NOMO-1 treated with DMSO at 0.1 percent for 48 hours (cell line): ENCODE measurements at regions not wholly inside any gene's neighbourhood (a gene's known extent, or its start where the extent isn't known, plus 50 kb on each side); places are given as distances from the start of the nearest gene placed in this dataset.

Experiments used
- DNase-seq: peaks from one replicate; lab custom pipeline; 2025; ENCODE audit not compliant: unreplicated experiment; lab: John Stamatoyannopoulos, UW

- DNase-seq, result no peak
These were observed 508.9 kb upstream of the ARGLU1 start for GRCh38 chr13:107076801-107077200.

- no peak for DNase-seq
These were observed 507.6 kb upstream of the ARGLU1 start for GRCh38 chr13:107075576-107075975.

- DNase-seq, result no peak
These were observed 502.9 kb upstream of the ARGLU1 start for GRCh38 chr13:107070792-107071191.

GRCh38 chr13:107069108-107069776, 501.3 kb upstream of the ARGLU1 start:
- DNase-seq, result no peak

- DNase-seq, result no peak
These were observed 499.4 kb upstream of the ARGLU1 start for GRCh38 chr13:107067381-107067780.

GRCh38 chr13:107066355-107066754, 498.4 kb upstream of the ARGLU1 start:
- no peak for DNase-seq

- no peak for DNase-seq
These were observed 497.1 kb upstream of the ARGLU1 start for GRCh38 chr13:107065036-107065435.

- DNase-seq, result no peak
These were observed 489.2 kb upstream of the ARGLU1 start for GRCh38 chr13:107057028-107057631.

GRCh38 chr13:107043021-107043956, 475.4 kb upstream of the ARGLU1 start:
- DNase-seq, result no peak

GRCh38 chr13:107035778-107036177, 467.8 kb upstream of the ARGLU1 start:
- no peak for DNase-seq

- DNase-seq, result no peak
These were observed 467.2 kb upstream of the ARGLU1 start for GRCh38 chr13:107035186-107035585.

GRCh38 chr13:107034236-107034872, 466.4 kb upstream of the ARGLU1 start:
- no peak for DNase-seq

GRCh38 chr13:107031716-107032115, 463.8 kb upstream of the ARGLU1 start:
- DNase-seq, result no peak

- no peak for DNase-seq
These were observed 460.8 kb upstream of the ARGLU1 start for GRCh38 chr13:107028751-107029150.

- DNase-seq, result no peak
These were observed 458.1 kb upstream of the ARGLU1 start for GRCh38 chr13:107025991-107026390.

- no peak for DNase-seq
These were observed 455.4 kb upstream of the ARGLU1 start for GRCh38 chr13:107023335-107023734.

GRCh38 chr13:107020393-107020792, 452.5 kb upstream of the ARGLU1 start:
- DNase-seq, result no peak

- DNase-seq, result no peak
These were observed 450.3 kb upstream of the ARGLU1 start for GRCh38 chr13:107018285-107018684.

- DNase-seq, result no peak
These were observed 438.7 kb upstream of the ARGLU1 start for GRCh38 chr13:107006661-107007060.

- DNase-seq, result no peak
These were observed 437.6 kb upstream of the ARGLU1 start for GRCh38 chr13:107005577-107005976.

GRCh38 chr13:107003911-107004310, 436.0 kb upstream of the ARGLU1 start:
- no peak for DNase-seq
